Central memory CD4-positive, alpha-beta T cell (primary cell): ENCODE measurements at regions not wholly inside any gene's neighbourhood (a gene's known extent, or its start where the extent isn't known, plus 50 kb on each side); places are given as distances from the start of the nearest gene placed in this dataset.

Source experiments
- DNase-seq: peaks from one replicate; pipeline ENCODE4 v3.0.0; 2022

DNA sequence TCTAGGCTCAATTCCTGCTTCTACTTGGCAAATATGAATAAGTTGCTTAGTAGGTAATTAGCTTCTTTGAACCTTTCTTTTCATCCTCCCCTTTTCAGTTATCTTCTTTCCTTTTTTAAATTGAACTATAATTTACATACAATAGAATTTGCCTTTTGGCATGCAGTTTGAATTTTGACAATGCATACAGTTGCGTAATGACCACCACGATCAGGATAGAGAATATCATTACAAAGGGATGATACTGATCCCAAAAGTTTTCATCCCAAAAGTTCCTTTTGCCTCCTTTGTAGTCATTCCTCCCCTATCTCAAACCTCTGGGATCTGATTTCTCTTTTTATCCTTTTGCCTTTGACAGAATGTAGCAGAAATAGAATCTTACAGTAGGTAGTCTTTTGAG is 164.4 kb downstream of the NOC3L start:
- DNase-seq: no peak

DNA sequence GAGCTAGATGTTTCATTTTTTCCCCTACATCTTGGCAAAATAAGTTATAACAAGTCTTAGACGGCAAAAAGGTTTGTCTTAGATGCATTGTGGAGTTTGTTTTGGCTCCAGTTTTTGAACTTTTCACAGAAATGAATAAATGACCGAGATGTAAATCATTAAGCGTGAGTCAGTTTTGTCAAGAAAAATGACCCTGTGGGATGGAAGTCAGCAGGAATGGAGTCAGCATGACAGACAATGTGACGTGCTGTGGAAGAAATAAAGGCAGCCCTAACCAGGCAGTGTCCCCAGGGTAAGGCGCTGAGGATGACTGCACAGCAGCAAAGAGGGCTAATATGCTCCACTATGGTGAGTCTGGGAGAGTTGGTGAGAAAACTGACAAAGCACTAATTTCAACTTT is 163.2 kb downstream of the NOC3L start:
- DNase-seq: no peak

- no peak for DNase-seq
These were observed 162.4 kb downstream of the NOC3L start for GRCh38 chr10:94200146-94200837.

DNA sequence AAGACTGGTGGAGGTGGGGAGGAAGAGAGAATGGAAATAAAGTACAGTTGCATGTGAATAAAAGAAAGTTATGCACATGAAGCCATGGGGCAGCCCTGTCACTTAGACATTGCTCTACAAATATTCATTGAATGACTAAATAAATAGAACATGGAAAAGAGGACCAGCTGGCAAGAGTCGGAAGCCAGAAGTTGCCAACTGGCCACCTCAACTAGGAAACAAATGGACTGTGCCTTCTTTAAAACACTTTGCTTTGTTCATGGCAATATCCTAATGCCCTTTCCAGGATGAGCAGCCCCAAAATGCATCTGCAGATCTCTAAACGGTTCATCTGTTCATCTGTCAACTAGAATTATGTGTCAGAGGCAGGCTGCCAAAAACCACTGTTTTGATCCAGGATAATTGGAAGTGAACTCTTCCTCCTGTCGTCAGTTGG is 157.3 kb downstream of the NOC3L start:
- no peak for DNase-seq

DNA sequence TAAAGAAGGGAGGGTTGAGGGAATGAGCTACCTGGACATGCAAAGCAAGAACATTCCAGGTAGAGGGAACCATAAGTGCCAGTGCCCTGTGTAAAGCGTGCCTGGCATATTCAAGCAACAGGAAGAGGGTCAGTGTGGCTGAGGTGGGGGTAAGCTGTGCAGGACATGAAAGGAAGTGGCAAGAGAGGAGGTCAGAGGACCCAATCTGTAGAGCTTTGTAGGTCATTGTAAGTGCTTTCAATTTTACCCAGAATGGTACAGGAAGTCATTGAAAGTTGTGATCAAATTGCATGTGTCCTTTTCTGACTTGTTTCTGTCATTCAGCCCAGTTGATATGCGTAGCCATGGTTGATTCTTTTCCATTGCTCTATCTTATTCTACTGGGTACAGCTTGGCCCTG is 156.6 kb downstream of the NOC3L start:
- DNase-seq: no peak

DNA sequence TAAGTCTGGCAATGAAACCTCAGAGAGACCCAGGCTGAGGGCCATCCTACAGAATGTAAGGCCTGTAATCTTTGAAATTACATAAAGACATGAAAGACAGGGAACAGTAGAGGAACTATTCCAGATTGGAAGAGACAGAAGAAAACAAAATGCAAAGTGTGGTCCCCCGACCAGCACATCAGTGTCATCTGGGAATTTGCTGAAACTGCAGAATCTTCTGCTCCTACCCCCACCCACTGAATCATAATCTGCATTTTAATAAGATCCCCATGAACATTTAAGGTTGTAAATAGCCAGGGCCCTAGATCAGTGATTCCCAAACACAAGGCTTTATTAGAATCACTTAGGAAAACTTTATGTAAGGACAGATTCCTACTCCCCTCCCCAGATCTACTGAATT is 154.4 kb downstream of the NOC3L start:
- no peak for DNase-seq

GRCh38 chr10:94210440-94211168 is 152.1 kb downstream of the NOC3L start:
- no peak for DNase-seq

DNA sequence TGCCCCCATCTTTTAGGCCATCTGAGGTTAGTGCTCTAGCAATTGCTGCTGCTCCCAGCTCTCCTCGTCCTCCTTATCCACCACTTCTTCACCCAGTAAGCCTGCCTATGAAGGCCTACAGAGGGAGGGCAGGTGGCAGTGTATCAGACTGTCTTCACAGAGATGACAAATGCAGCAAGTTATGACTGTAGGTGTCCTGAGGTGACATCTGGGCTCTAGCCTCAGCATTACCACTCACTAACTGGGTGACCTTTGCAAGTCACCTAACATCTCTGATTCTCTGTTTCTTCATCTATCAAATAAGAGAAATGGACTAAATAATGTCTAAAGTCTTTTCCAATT is 151.6 kb downstream of the NOC3L start:
- no peak for DNase-seq

DNA sequence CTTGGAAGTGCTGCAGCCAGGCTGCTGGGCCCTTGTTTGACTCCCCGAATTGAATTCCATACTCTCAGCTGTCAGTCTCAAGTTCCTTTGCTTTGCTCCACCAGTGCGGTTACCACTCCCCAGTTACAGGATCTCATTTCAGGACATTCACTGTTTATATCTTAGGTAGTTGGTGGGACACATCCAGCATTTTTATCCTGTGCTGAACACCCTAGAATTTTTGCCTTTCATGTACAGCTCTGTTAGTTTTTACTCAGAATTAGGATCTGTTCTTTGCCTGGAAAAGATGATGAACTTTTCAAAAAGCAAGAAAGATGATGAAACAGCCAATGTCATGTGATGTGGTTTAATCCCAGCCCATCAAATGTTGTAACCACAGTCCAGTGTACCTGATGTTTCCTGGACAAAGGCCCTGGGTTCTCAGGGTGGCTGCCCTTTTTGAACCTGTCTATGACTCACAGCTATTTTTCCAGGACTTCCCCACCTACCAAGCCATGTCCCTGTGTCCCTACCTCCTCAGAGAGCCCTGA is 149.7 kb downstream of the NOC3L start:
- DNase-seq: no peak

DNA sequence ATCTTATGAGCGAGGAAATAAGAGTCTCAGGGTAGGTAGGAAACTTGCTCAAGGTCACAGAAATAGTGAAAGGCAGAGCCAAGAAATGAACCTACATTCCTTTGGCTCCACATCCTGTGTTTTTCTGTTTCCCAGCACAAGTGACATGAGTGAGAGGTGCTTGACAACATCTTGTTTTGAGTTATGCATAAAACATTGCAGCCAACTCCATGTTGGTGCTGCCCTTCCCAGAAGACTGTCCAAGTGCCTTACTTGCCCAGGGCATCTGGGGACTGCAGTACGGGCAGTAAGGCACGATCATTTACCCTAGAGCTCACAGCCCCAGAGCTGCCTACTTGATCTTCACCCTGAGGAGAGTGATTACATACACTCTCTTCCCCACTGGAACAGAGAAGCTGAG is 148.8 kb downstream of the NOC3L start:
- DNase-seq: no peak

- no peak for DNase-seq
These were observed 148.3 kb downstream of the NOC3L start for GRCh38 chr10:94214481-94214893.

DNA sequence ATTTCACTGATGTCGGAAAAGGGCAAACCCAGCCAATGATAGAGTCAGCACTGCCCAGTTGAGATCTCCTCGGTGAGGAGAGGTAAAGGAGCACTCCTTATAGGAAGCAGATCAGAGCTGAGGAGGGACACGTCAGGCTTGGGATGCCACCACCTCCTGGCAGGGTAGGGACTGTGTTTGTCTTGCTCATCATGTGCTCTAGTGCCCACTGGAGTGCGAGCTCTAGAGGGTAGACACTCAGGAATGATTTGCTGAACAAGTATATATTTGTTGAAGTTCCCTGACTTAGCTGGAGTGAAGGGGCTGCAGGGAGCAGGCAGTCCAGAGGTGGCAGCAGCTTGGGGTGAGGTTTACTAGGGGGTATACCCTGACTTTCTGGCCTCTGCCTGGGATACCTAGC is 146.5 kb downstream of the NOC3L start:
- DNase-seq: no peak

GRCh38 chr10:94217411-94217810 is 145.3 kb downstream of the NOC3L start:
- no peak for DNase-seq

- no peak for DNase-seq
These were observed 144.1 kb downstream of the NOC3L start for GRCh38 chr10:94218493-94219183.

DNA sequence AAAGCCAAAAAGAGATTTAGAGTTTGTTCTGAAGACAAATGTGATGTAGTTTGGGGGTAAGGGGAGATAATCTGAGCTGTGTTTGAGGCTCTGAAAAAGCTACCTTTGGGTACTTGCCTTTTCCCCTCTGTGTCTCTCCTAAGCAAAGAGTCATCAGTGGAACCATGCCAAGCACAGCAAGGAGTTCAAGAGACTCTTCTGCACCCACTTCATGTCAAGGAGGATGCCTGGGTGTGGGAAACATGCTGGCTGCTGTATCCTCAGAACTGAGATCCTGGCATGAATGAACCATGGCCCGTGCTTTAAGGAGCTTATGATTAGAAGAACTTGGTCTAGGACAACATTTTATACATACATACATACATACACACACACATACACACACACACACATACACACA is 142.9 kb downstream of the NOC3L start:
- no peak for DNase-seq

DNA sequence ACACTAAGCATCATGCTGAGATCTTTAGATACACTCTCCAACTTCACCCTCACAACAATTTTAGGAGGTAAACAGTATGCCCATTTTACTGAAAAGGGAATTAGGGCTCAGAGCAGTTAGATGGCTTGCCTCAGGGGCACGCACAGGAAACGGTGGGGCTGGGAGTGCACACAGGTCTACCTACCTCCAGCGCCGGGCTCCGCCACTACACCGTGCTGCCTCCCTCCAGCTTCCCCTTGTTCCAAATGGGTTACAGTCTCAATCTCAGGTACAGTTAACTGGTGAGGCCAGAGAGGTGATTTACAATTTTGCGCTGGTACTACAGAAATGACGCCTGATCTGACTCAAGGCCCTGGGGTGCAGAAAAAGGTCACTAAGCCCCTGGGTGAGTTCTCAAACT is 142.0 kb downstream of the NOC3L start:
- no peak for DNase-seq

DNA sequence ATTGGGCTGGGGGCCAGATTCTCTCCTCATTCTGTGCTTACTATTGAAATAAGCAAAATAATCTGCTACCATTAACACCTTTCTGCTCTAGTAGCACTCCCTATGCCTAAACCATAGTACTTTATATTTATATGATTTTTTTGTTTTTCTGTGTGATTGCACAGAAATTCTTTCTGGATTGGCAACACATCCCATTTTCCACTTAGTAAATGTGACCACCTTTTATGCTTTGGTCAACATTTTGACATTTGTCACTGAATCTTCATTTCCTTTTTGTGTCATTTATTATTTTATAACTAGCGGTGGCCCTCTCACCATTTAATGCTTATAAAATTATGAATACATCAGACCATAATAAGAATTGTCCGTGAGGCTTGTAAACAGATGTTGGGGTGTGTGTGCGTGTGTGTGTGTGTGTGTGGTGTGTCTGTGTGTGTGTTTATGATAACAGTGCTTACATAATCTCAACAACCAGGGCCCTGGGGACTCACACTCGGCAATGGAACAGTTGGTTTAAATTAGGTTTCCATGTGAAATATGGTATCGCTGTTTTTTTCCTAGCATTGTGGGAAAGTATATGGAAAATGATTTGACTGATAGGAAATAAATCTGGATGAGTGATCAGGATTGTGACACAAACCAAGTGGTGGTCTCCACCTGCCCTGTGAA is 138.9 kb downstream of the NOC3L start:
- no peak for DNase-seq

GRCh38 chr10:94224656-94225055 is 138.1 kb downstream of the NOC3L start:
- no peak for DNase-seq

GRCh38 chr10:94225589-94225988 is 137.2 kb downstream of the NOC3L start:
- no peak for DNase-seq

DNA sequence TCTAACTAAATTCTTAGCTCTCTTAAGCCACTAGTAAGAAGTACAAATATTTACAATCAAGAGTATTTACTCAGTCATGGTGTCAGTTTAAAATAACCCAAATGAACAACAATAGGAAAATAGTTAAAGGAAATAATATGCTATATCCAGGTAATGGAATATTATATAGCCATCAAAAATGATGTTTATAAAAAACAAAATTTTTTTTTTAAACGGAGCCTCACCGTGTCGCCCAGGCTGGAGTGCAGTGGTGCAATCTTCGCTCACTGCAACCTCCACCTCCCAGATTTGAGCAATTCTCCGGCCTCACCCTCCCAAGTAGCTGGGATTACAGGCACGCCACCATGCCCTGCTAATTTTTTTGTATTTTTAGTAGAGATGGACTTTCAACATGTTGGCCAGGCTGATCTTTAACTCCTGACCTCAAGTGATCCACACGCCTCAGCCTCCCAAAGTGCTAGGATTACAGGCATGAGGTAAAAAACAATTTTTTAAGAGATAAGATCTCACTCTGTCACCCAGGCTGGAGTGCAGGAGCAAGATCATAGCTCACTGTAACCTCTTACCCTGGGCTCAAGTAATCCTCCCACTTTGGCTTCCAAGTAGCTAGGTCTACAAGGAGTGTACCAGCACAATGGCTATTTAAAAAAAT is 132.5 kb downstream of the NOC3L start:
- no peak for DNase-seq

DNA sequence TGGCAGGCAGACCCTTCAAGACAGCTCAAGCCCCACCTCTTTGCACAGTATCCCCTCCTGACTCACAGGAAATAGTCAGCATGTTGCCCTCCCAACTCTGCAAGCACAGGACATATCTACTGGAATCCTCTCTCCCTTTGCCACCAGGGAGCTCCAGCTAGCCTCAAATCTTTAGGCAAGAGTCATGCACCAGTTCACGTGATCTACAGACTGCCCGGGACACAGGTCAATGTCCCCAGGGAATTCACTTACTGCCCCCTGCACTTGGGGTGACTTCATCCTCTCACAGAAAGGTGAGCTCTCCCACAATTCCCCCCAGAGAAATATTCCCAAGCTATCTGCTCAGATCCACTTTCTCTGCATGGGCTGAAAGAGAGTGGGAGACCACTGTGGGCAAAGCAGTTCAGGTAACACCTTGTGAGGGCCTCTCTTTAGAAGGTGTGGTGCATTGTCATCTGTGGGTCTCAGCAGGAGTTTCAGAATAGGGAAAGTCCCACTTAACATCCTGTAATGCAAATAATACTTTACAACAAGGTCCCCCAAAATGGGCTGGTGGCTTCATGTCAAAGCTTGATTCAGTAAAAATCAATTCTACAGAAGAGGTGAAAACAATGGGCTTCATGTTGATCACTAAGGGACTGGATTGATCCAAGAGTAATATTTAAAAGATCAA is 129.9 kb downstream of the NOC3L start:
- no peak for DNase-seq

GRCh38 chr10:94235461-94235860 is 127.3 kb downstream of the NOC3L start:
- no peak for DNase-seq
